ENCODE measurements at regions not wholly inside any gene's neighbourhood (a gene's known extent, or its start where the extent isn't known, plus 50 kb on each side); places are given as distances from the start of the nearest gene placed in this dataset.

- no peak for DNase-seq (ENCODE audit: low read depth, low spot score)
- in situ Hi-C loops (cut with HindIII; ENCODE audit: low sequenced_read_pairs): no loop called here
- no peak overlapping the region for H3K4me3 ChIP-seq (ENCODE audit: low read depth, low read length)
- no peak for TF ChIP-seq CTCF (IDR thresholded peaks at IDR 0.05; ENCODE audit: low read depth, low read length)
Observed at GRCh38 chr13:53121131-53121773, 92.6 kb downstream of the OLFM4 start.

GRCh38 chr13:53121919-53122318 is 93.3 kb downstream of the OLFM4 start:
- H3K4me3 ChIP-seq (ENCODE audit: low read depth, low read length): no peak overlapping the region

GRCh38 chr13:53123536-53123935 is 94.9 kb downstream of the OLFM4 start:
- no peak for DNase-seq (ENCODE audit: low read depth, low spot score)
- H3K4me3 ChIP-seq (ENCODE audit: low read depth, low read length): no peak overlapping the region
- in situ Hi-C loops (cut with HindIII; ENCODE audit: low sequenced_read_pairs): no loop called here
- TF ChIP-seq CTCF (IDR thresholded peaks at IDR 0.05; ENCODE audit: low read depth, low read length): no peak

More at GRCh38 chr13:53121919-53122318, 93.3 kb downstream of the OLFM4 start:
- TF ChIP-seq CTCF (IDR thresholded peaks at IDR 0.05; ENCODE audit: low read depth, low read length): no peak
- in situ Hi-C loops (cut with HindIII; ENCODE audit: low sequenced_read_pairs): no loop called here
- no peak for DNase-seq (ENCODE audit: low read depth, low spot score)

- DNase-seq (ENCODE audit: low read depth, low spot score): no peak
- in situ Hi-C loops (cut with HindIII; ENCODE audit: low sequenced_read_pairs): no loop called here
- no peak for TF ChIP-seq CTCF (IDR thresholded peaks at IDR 0.05; ENCODE audit: low read depth, low read length)
Observed at GRCh38 chr13:53124623-53125022, 96.0 kb downstream of the OLFM4 start.

GRCh38 chr13:53126841-53127245 is 98.2 kb downstream of the OLFM4 start:
- no peak for DNase-seq (ENCODE audit: low read depth, low spot score)
- in situ Hi-C loops (cut with HindIII; ENCODE audit: low sequenced_read_pairs): no loop called here

More at GRCh38 chr13:53124623-53125022, 96.0 kb downstream of the OLFM4 start:
- no peak overlapping the region for H3K4me3 ChIP-seq (ENCODE audit: low read depth, low read length)

GRCh38 chr13:53127373-53127772 is 98.8 kb downstream of the OLFM4 start:
- DNase-seq (ENCODE audit: low read depth, low spot score): no peak
- in situ Hi-C loops (cut with HindIII; ENCODE audit: low sequenced_read_pairs): no loop called here
- no peak overlapping the region for H3K4me3 ChIP-seq (ENCODE audit: low read depth, low read length)
- TF ChIP-seq CTCF (IDR thresholded peaks at IDR 0.05; ENCODE audit: low read depth, low read length): no peak

More at GRCh38 chr13:53126841-53127245, 98.2 kb downstream of the OLFM4 start:
- no peak overlapping the region for H3K4me3 ChIP-seq (ENCODE audit: low read depth, low read length)
- no peak for TF ChIP-seq CTCF (IDR thresholded peaks at IDR 0.05; ENCODE audit: low read depth, low read length)
